ENCODE measurements at regions not wholly inside any gene's neighbourhood (a gene's known extent, or its start where the extent isn't known, plus 50 kb on each side); places are given as distances from the start of the nearest gene placed in this dataset.

DNA sequence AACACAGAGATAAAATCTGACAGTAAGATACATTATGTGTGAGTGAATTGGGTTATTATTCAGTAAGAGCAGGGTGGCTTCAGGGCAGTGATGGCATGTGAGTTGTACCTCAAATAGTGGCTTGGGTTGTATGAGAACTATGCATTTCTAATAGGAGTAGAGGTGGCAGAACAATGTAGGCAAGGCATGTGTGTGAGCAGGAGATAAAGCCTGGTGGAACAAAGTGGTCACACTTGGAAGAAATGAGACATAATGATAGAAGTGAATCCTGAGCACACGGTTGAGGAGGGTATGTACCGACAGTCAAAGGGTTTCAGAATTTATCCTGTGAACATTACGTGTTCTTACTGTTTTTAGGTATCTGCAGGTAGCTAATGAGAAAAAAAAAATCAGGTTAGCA is 159.3 kb downstream of the CASP12 start (continued):
- TF ChIP-seq, protein P1, sequence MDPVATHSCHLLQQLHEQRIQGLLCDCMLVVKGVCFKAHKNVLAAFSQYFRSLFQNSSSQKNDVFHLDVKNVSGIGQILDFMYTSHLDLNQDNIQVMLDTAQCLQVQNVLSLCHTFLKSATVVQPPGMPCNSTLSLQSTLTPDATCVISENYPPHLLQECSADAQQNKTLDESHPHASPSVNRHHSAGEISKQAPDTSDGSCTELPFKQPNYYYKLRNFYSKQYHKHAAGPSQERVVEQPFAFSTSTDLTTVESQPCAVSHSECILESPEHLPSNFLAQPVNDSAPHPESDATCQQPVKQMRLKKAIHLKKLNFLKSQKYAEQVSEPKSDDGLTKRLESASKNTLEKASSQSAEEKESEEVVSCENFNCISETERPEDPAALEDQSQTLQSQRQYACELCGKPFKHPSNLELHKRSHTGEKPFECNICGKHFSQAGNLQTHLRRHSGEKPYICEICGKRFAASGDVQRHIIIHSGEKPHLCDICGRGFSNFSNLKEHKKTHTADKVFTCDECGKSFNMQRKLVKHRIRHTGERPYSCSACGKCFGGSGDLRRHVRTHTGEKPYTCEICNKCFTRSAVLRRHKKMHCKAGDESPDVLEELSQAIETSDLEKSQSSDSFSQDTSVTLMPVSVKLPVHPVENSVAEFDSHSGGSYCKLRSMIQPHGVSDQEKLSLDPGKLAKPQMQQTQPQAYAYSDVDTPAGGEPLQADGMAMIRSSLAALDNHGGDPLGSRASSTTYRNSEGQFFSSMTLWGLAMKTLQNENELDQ (CRISPR knock-in tag; IDR thresholded peaks at IDR 0.05; ENCODE audit: borderline replicate concordance): no peak
- TF ChIP-seq TCF12 (IDR thresholded peaks at IDR 0.05) (no peak), TCF12 (CRISPR knock-in tag; IDR thresholded peaks at IDR 0.05) (no peak)

GRCh38 chr11:104738208-104738607 is 160.1 kb downstream of the CASP12 start:
- Histone ChIP-seq H3K4me1 (ENCODE audit: insufficient read depth, low read length) (no peaks in the 10 kb centered on the region), H3K79me2 (ENCODE audit: insufficient read depth, low read length) (no peaks in the 10 kb centered on the region), H3K36me3 (replicated peaks in 1 of 2; ENCODE audit: control insufficient read depth in 1 of 2, insufficient read depth in 2 of 2, low read length in 2 of 2) (no peaks in the 10 kb centered on the region), H3K9ac (ENCODE audit: insufficient read depth, low read depth, low read length) (no peak overlapping the region), H3K4me2 (ENCODE audit: low read depth, low read length) (no peak overlapping the region), H3K27me3 (ENCODE audit: control insufficient read depth in 1 of 2, insufficient read depth in 2 of 2, low read length in 2 of 2) (no peaks in the 10 kb centered on the region), H2AFZ (ENCODE audit: low read length) (no peak overlapping the region), H3K27ac (ENCODE audit: extremely low read length, insufficient read depth, low read length) (no peak overlapping the region), H3K9me3 (ENCODE audit: low read length) (no peaks in the 10 kb centered on the region), H4K20me1 (ENCODE audit: insufficient read depth, low read length) (no peaks in the 10 kb centered on the region), H3K4me3 (replicated peaks in 1 of 3; ENCODE audit: insufficient read depth in 1 of 3, low read depth in 2 of 3, low read length in 3 of 3) (no peak overlapping the region)
- FAIRE-seq (no peak), ATAC-seq (no peak), DNase-seq (ENCODE audit: low spot score) (no peak)
- intact Hi-C loops (cut with micrococcal nuclease; ENCODE audit: unreplicated experiment) (no loop called here), in situ Hi-C loops (cut with HindIII; ENCODE audit: extremely low pct_ligation_motif_present, low pct_unique_long_range_greater_than_20kb) (no loop called here)
- 1% methylated on average over 4 of the region's 4 CpGs for WGBS (ENCODE audit: low lambda C conversion rate)
- ChIA-PET CTCF (ENCODE audit: low intra/inter-chr PET ratio, low total read pairs) (no interaction called here), POLR2A (no interaction called here)
- BruUV-seq (replicated peaks): no TSS peak
- TF ChIP-seq HNF1A (IDR thresholded peaks at IDR 0.05; ENCODE audit: low read depth): no peak
- TF ChIP-seq HNF1A (CRISPR knock-in tag; IDR thresholded peaks at IDR 0.05; ENCODE audit: borderline replicate concordance): no peak
- TF ChIP-seq ZNF788 (CRISPR knock-in tag; IDR thresholded peaks at IDR 0.05; ENCODE audit: borderline replicate concordance): no peak
